C4-2B (cell line): ENCODE measurements at regions not wholly inside any gene's neighbourhood (a gene's known extent, or its start where the extent isn't known, plus 50 kb on each side); places are given as distances from the start of the nearest gene placed in this dataset.

Source experiments
- H3K27ac ChIP-seq: fragments of 450-650 bp; 2 replicates; pipeline ENCODE4 v1.5.1; 2017
- ZFX ChIP-seq: fragments of 450-650 bp; IDR thresholded peaks from 2 replicates; pipeline ENCODE4 v1.6.1; 2017
- TF ChIP-seq, protein P1 (sequence below): fragments of 450-650 bp; conservative IDR thresholded peaks from 2 replicates; pipeline ENCODE4 v1.5.1; 2017; ENCODE audit warnings: mild to moderate bottlenecking

DNA sequence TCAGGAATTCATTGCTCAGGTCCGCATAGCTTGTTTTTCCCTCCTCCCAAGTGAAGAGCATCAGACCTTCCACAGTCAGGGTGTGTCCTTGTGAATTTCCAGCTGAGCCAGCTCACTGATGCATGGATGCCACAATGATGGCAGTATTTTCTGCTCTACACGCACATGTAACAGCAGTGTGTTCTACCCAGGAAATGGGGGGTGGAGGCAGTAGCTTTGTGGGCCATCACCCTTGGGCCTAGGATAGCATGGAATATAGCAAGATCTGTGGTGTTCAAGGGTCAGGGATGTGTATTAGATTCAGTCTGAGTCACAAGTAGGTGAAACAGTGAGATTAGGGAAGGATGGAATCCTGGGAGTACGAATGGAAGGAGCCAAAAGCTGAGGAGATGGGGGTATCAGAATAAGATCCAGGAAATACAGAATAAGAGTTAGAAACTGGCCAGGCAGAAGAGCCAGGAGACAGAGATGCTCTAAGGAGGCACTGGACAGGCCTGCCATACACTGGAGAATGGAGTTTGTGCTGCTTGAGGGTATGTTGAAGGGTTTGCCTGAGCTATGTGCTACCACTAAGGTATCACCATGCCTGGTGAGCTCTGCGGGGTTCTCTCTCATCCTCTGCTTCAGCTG, 90.6 kb upstream of the CNIH3 start:
- TF ChIP-seq, protein P1, sequence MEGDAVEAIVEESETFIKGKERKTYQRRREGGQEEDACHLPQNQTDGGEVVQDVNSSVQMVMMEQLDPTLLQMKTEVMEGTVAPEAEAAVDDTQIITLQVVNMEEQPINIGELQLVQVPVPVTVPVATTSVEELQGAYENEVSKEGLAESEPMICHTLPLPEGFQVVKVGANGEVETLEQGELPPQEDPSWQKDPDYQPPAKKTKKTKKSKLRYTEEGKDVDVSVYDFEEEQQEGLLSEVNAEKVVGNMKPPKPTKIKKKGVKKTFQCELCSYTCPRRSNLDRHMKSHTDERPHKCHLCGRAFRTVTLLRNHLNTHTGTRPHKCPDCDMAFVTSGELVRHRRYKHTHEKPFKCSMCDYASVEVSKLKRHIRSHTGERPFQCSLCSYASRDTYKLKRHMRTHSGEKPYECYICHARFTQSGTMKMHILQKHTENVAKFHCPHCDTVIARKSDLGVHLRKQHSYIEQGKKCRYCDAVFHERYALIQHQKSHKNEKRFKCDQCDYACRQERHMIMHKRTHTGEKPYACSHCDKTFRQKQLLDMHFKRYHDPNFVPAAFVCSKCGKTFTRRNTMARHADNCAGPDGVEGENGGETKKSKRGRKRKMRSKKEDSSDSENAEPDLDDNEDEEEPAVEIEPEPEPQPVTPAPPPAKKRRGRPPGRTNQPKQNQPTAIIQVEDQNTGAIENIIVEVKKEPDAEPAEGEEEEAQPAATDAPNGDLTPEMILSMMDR: no peak
- TF ChIP-seq ZFX: no peak
- no peak overlapping the region for H3K27ac ChIP-seq

DNA sequence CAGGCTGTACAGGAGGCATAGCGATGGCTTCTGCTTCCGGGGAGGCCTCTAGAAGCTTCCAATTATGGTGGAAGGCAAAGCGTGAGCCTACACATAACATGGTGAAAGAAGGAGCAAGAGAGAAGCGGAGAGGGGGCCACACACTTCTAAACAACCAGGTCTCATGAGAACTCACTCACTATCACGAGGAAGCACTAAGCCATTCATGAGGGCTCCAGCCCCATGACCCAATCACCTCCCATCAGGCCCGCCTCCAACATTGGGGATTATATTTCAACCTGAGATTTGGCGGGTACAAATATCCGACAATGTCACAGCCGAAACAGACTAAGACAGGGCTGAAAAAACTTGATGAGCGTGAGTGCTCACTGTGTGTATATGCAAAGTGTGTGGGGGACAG, 89.3 kb upstream of the CNIH3 start:
- no peak overlapping the region for H3K27ac ChIP-seq
- TF ChIP-seq, protein P1: no peak
- TF ChIP-seq ZFX: no peak

DNA sequence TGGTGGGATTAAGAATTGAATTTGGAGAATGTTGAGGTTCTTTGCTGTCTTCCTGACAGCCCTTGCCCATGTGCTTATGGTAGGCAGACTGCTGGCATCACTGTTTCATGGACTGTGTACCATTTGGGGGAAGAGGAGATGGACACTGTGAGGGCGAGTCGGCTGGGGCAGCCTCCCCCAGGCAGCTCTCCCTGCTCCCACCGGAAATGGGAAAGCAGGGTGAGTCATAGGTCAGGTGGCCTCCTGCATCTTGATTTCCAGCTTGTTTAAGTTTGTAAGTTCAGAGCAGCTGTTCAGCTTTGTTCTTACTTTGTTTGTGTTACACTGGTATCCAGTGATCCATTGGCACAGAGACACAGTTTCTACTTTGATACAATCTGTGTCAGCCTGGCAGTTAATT, 87.2 kb upstream of the CNIH3 start:
- peak overlapping the region; percentile 31; the same call in 1 of the 2 replicates for H3K27ac ChIP-seq

DNA sequence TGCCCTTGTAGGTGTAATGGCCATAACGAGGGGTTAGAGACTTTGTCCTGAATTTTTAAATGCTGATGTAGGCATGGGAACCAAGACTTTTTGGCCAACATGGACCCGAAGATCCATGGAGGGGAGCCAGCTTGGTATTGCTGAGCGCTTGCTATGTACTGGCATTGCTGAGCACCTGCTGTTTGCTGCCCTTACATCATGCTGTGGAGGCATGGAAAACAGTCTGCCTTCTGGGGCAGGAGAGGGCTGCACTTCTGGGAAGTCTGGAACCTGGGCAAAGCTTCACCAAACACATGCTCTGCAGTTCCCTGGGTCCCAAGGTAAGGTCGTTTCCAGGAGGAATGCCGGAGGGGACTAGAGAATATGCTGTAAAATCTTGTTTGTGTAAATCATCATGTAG, 86.3 kb upstream of the CNIH3 start:
- H3K27ac ChIP-seq: no peak overlapping the region
- TF ChIP-seq ZFX: no peak
- TF ChIP-seq, protein P1: no peak

More for the DNA sequence above, 87.2 kb upstream of the CNIH3 start:
- TF ChIP-seq, protein P1: no peak
- no peak for TF ChIP-seq ZFX

DNA sequence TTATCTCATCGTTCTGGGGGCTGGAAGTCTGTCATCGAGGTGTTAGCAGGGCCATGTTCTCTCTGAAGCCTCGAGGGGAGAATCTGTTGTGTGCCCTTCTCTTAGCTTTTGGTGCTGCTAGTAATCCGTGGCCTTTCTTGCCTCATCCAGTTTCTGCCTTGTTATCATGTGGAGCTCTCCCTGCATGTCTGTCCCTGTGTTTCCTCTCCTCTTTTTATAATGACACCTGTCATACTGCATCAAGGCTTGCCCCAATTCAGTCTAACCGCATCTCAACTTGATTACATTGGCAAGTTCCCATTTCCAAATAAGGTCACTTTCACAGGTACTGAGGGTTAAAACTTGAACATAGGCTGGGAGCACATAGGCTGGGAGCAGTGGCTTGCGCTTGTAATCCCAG, 82.6 kb upstream of the CNIH3 start:
- TF ChIP-seq, protein P1: no peak
- H3K27ac ChIP-seq: no peak overlapping the region

DNA sequence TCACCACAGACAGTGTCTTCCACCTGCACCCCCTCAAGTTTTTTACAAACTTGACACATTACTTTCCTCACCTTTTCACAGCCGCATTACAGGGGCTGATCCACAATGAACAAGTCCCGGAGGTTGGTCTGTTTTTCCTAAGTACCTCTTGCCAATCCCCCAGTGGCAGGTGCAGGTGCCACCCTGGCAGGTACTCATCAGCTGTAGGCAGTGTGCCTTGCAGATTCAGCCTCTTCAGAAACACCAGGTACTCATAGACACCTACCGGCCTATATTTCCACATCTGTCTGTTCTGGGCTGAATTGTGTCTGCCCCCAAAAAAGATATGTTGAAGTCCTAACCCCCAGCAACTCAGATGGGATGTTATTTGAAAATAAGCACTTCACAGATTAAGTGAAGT, 81.4 kb upstream of the CNIH3 start:
- TF ChIP-seq, protein P1: no peak
- TF ChIP-seq ZFX: no peak
- H3K27ac ChIP-seq: no peak overlapping the region

DNA sequence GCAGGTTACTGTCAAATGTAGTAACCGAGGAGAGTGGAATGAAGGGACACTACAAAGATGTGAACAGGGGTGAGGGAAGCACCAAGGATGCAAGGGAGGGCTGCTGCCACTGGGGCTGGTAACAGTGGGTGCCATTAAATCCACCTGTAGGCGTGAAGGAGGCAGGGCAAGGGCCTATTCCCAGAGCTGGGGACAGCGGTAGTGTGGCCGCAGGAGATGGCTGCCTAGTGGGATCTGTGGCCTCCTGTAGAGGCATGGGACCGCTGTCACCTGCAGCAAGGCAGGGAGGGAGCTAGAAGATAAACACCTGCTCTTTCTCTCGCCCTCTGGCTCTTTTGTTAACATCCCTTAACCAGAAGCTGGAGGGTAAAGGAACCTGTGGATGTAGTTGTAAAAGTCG, 80.5 kb upstream of the CNIH3 start:
- TF ChIP-seq, protein P1: no peak
- TF ChIP-seq ZFX: no peak
- H3K27ac ChIP-seq: no peak overlapping the region
